ENCODE measurements at regions not wholly inside any gene's neighbourhood (a gene's known extent, or its start where the extent isn't known, plus 50 kb on each side); places are given as distances from the start of the nearest gene placed in this dataset.

DNA sequence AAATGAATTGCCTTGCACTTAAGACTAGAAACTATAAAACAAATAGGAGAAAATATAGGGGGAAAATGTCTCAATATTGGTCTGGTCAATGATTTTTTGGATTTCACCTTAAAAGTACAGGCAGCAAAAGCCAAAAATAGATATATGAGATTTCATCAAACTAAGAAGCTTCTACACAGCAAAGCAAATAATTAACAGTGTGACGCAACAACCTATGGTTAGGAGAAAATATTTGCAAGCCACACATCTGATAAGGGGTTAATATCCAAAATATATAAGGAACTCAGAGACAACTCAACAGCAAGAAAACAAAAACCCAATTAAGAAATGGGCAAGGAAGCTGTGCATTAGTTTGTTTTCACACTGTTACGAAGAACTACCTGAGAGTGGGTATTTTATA lies 89.1 kb downstream of the MAIP1 start:
- TF ChIP-seq, protein P1, sequence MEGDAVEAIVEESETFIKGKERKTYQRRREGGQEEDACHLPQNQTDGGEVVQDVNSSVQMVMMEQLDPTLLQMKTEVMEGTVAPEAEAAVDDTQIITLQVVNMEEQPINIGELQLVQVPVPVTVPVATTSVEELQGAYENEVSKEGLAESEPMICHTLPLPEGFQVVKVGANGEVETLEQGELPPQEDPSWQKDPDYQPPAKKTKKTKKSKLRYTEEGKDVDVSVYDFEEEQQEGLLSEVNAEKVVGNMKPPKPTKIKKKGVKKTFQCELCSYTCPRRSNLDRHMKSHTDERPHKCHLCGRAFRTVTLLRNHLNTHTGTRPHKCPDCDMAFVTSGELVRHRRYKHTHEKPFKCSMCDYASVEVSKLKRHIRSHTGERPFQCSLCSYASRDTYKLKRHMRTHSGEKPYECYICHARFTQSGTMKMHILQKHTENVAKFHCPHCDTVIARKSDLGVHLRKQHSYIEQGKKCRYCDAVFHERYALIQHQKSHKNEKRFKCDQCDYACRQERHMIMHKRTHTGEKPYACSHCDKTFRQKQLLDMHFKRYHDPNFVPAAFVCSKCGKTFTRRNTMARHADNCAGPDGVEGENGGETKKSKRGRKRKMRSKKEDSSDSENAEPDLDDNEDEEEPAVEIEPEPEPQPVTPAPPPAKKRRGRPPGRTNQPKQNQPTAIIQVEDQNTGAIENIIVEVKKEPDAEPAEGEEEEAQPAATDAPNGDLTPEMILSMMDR (IDR thresholded peaks at IDR 0.05), result no peak
- TF ChIP-seq POLR2A (IDR thresholded peaks at IDR 0.05) (no peak), POLR2AphosphoS5 (IDR thresholded peaks at IDR 0.05; ENCODE audit: insufficient read depth in 1 of 2, low read depth in 1 of 2) (no peak)
- intact Hi-C loops (cut with DNase I), result no loop called here

DNA sequence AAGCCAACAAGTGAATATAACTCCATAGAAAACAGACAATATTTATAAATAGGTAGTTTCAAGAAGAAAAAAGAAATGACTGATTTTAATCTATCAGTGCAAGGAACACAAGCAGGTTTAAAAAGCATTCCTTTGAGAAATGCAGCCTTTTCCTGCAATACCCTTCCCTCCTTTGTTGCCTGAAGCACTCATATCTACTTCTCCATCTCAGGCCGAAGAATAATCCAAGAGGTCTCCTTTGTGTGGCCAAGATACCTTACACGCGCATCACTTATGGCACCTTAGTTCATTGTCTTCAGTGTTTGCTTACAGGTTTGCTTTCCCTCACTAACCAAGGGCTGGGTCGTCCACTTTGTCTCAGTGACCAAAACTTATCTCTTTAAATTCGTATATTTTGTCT lies 93.0 kb downstream of the MAIP1 start:
- DNase-seq (ENCODE audit: extremely low spot score in 2 of 2), result no peak
- no peak for TF ChIP-seq POLR2AphosphoS5 (IDR thresholded peaks at IDR 0.05; ENCODE audit: insufficient read depth in 1 of 2, low read depth in 1 of 2)
- TF ChIP-seq POLR2A (IDR thresholded peaks at IDR 0.05), result no peak
- TF ChIP-seq, protein P1 (IDR thresholded peaks at IDR 0.05), result no peak
- H3K4me3 ChIP-seq, result no peak overlapping the region
- no peaks in the 10 kb centered on the region for H3K36me3 ChIP-seq
- no peaks in the 10 kb centered on the region for H3K9me3 ChIP-seq
- intact Hi-C loops (cut with DNase I), result no loop called here
- no peak overlapping the region for H3K27ac ChIP-seq
- H3K27me3 ChIP-seq, result no peaks in the 10 kb centered on the region
- no peaks in the 10 kb centered on the region for H3K4me1 ChIP-seq

More for the DNA sequence above, 89.1 kb downstream of the MAIP1 start:
- Histone ChIP-seq H3K4me3 (no peak overlapping the region), H3K36me3 (no peaks in the 10 kb centered on the region), H3K27ac (no peak overlapping the region), H3K4me1 (peaks cover 19% of the 10 kb centered on the region), H3K9me3 (no peaks in the 10 kb centered on the region), H3K27me3 (no peaks in the 10 kb centered on the region)
- no peak for DNase-seq (ENCODE audit: extremely low spot score in 2 of 2)

DNA sequence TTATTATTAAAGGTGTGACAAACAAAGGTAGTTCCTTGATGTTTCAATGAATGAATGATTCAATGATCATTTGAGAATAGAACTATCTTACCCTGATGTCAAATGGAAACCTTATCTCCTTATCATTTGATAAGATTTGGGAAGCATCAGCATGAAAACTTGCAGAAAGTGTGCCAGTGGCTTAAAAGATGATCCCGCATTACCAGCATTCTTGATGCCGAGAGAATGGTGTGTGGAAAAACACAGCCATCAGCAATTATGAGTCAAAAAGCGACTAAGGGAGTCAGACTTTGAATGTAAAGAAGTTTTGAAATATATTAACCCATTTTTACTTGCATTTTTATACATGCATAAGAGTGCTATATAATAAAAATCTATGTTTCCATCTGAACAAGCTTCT lies 93.7 kb downstream of the MAIP1 start:
- intact Hi-C loops (cut with DNase I), result no loop called here
- no peaks in the 10 kb centered on the region for H3K4me1 ChIP-seq
- no peak for DNase-seq (ENCODE audit: extremely low spot score in 2 of 2)
- no peaks in the 10 kb centered on the region for H3K9me3 ChIP-seq
- no peak for TF ChIP-seq POLR2AphosphoS5 (IDR thresholded peaks at IDR 0.05; ENCODE audit: insufficient read depth in 1 of 2, low read depth in 1 of 2)
- TF ChIP-seq, protein P1 (IDR thresholded peaks at IDR 0.05), result no peak
- TF ChIP-seq POLR2A (IDR thresholded peaks at IDR 0.05), result no peak
- no peaks in the 10 kb centered on the region for H3K27me3 ChIP-seq
- H3K27ac ChIP-seq, result no peak overlapping the region
- no peaks in the 10 kb centered on the region for H3K36me3 ChIP-seq
- H3K4me3 ChIP-seq, result no peak overlapping the region

DNA sequence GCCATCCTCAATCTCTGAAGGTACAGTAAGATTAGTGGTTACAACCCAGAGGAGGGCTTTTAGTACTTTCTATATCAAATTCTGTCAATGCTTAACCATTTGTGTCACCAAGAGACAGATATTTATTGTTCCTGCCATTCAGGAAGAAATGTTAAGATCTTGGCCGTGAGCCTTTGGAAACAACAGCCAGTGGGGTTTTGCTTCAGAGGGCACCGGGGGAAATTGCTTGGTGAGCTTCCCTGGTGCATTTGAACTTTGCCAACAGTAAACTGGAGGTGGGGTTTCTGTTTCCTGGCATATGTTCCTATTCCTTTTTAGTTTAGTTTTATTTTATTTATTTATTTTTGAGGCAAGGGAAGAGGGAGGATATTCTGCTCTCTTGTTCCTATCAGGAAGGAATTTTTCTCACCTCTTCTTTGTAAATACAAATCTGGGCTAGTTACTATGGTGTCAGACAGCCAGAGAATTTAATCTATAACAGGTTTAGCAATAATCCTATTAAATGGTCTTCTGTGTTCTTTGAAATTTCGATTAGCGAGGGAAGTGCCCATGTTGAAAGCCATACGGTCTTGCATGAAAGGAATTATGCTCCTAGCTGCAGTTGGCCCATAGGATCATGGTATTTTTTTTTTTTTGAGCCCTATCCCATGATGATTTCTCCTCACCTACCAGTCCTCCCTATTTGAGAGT lies 95.7 kb downstream of the MAIP1 start:
- TF ChIP-seq POLR2A (IDR thresholded peaks at IDR 0.05) (no peak), POLR2AphosphoS5 (IDR thresholded peaks at IDR 0.05; ENCODE audit: insufficient read depth in 1 of 2, low read depth in 1 of 2) (no peak)
- TF ChIP-seq, protein P1 (IDR thresholded peaks at IDR 0.05), result no peak
- Histone ChIP-seq H3K4me3 (no peak overlapping the region), H3K27ac (no peak overlapping the region), H3K9me3 (no peaks in the 10 kb centered on the region), H3K36me3 (no peaks in the 10 kb centered on the region), H3K27me3 (no peaks in the 10 kb centered on the region), H3K4me1 (no peaks in the 10 kb centered on the region)
- intact Hi-C loops (cut with DNase I), result no loop called here
- no peak for DNase-seq (ENCODE audit: extremely low spot score in 2 of 2)

DNA sequence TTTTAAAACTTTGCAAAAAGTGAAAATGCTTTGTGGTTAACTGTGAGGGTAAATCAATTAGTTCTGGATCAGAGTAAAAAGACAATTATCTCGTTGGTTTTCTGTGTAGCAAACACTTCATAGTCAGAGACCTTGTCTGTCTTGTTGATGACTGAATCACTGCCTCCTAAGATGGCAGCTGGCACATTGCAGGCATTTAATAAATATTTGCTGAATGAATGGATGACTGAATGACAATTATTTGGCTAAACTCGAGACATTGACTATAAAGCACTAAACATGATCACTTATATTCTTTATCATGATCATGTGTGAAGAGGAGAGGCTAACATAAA lies 96.2 kb downstream of the MAIP1 start:
- TF ChIP-seq POLR2AphosphoS5 (IDR thresholded peaks at IDR 0.05; ENCODE audit: insufficient read depth in 1 of 2, low read depth in 1 of 2) (no peak), POLR2A (IDR thresholded peaks at IDR 0.05) (no peak)
- TF ChIP-seq, protein P1 (IDR thresholded peaks at IDR 0.05), result no peak
- intact Hi-C loops (cut with DNase I), result no loop called here

More for the DNA sequence above, 96.2 kb downstream of the MAIP1 start:
- H3K4me1 ChIP-seq, result no peaks in the 10 kb centered on the region
- no peak overlapping the region for H3K27ac ChIP-seq
- no peak for DNase-seq (ENCODE audit: extremely low spot score in 2 of 2)
- H3K36me3 ChIP-seq, result no peaks in the 10 kb centered on the region
- H3K4me3 ChIP-seq, result no peak overlapping the region
- no peaks in the 10 kb centered on the region for H3K9me3 ChIP-seq
- H3K27me3 ChIP-seq, result no peaks in the 10 kb centered on the region
